Esophagus muscularis mucosa (tissue), 4 donors: ENCODE measurements at regions not wholly inside any gene's neighbourhood (a gene's known extent, or its start where the extent isn't known, plus 50 kb on each side); places are given as distances from the start of the nearest gene placed in this dataset.

Experiments
- DNase-seq: peaks from one replicate; pipeline ENCODE4 v3.0.0-alpha.2; 2017; ENCODE audit errors: extremely low spot score
- H3K27ac ChIP-seq, 4 donors: fragments of 200-600 bp; sonication (generic); replicated peaks in 1 of 4; 1 replicate in 3 of 4; 2 replicates in 1 of 4; pipeline ENCODE4 v1.5.1; 2016 to 2019; ENCODE audit warnings: mild to moderate bottlenecking in 1 of 4
- H3K27me3 ChIP-seq, 4 donors: fragments of 200-600 bp; sonication (generic); one replicate each; pipeline versions ENCODE4 v1.5.1 to v1.6.0; 2016 to 2019
- H3K36me3 ChIP-seq, 4 donors: fragments of 200-600 bp; sonication (generic); one replicate each; pipeline ENCODE4 v1.5.1; 2016 to 2019
- H3K4me1 ChIP-seq, 4 donors: fragments of 200-600 bp; sonication (generic); one replicate each; pipeline ENCODE4 v1.5.1; 2016 to 2019
- H3K4me3 ChIP-seq, 4 donors: fragments of 200-600 bp; sonication (generic); 1 replicate in 2 of 4; 2 replicates in 2 of 4; pipeline ENCODE4 v1.5.1; 2016 to 2019; ENCODE audit warnings: mild to moderate bottlenecking in 4 of 4, moderate library complexity in 1 of 4
- H3K9me3 ChIP-seq, 4 donors: fragments of 200-600 bp; sonication (generic); 1 replicate in 3 of 4; 2 replicates in 1 of 4; pipeline ENCODE4 v1.5.1; 2016 to 2019
- CTCF ChIP-seq, 3 experiments: fragments of 200-600 bp in 2 of 3; fragments of 450-650 bp in 1 of 3; sonication (generic) in 2 of 3; IDR thresholded peaks; one replicate each; pipeline ENCODE4 v1.5.1; 2017 to 2019; ENCODE audit warnings: antibody characterized with exemption in 3 of 3, mild to moderate bottlenecking in 2 of 3, moderate library complexity in 1 of 3
- EP300 ChIP-seq: sonication (generic); formaldehyde crosslinking; IDR thresholded peaks from one replicate; pipeline ENCODE4 v1.6.1; 2017; ENCODE audit warnings: antibody characterized with exemption
- POLR2A ChIP-seq: fragments of 450-650 bp; IDR thresholded peaks from one replicate; pipeline ENCODE4 v1.6.1; 2017; ENCODE audit warnings: antibody characterized with exemption, moderate library complexity, mild to moderate bottlenecking, low read depth
- POLR2AphosphoS5 ChIP-seq, 2 donors: sonication (generic); formaldehyde crosslinking; IDR thresholded peaks; one replicate each; pipeline ENCODE4 v1.6.1; 2017; ENCODE audit warnings: antibody characterized with exemption in 2 of 2
- WGBS: methylation state at CpG from one replicate; pipeline ENCODE4 v1.1.5; 2018; 5-methylcytosine and 5-hydroxymethylcytosine counted together
- intact Hi-C: fragments of 100-400 bp; cut with DNase I; formaldehyde crosslinking; loops from one replicate; pipeline ENCODE4 v1.15.1; 2023

DNA sequence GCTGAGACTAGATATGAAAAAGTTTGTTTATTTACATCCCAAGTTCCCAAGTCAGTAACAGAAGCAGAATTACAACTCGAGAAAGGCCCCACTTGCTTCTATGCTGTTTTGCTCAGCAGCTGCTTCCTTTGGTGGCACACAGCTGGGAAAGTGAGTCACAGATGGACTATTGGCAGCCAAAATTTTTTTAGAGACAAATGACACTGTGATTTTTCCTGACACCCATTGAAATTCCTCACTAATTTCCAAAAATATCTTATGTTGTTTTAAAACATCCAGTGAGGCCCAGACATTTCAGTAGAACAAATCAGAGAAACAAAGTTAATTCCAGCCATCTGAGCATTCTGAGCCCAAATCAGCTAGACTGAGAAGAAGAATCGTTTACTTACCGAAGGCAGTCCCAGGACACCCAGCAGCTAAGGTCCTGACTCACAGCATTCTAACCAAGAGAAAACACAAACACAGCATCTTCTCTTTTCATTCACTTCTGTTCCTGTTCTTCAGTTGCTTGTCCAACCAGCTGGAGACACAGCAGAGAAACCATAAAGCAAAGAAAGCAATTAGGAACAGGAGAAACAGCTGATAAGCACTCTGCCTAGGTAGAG, 188.3 kb downstream of the DAD1 start:
- peak overlapping the region in 3 of 4 donors; percentile 18 to 29 (median 25) for H3K27ac ChIP-seq
- WGBS: 64% methylated on average over 3 of the region's 3 CpGs

DNA sequence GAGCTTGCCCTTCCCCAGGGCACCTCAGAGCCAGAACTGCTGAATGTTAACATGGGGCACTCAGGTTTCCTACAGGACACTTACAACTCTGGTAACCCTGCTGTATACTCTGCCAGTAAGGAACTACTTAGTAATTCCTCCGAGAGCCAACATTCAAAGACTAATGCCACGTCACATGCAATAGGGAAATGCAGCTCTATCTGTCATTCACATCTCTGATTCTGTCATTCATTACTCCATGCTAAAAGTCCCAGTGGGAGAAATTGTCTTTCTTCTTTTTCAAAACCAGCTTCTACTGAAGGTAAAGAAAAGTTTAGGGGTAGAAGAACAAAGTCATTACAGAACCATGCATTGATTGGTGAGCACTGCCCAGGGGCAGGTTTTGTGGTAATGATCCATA, 189.2 kb downstream of the DAD1 start:
- H3K36me3 ChIP-seq: no peaks in the 10 kb centered on the region
- intact Hi-C loops: no loop called here
- no peaks in the 10 kb centered on the region for H3K27me3 ChIP-seq

More for the DNA sequence above, 188.3 kb downstream of the DAD1 start:
- intact Hi-C loops: no loop called here
- Histone ChIP-seq H3K36me3 (no peaks in the 10 kb centered on the region), H3K27me3 (no peaks in the 10 kb centered on the region), H3K4me3 (no peak overlapping the region), H3K4me1 (peaks cover 0 to 7% (median 2%) of the 10 kb centered on the region in 4 donors), H3K9me3 (no peaks in the 10 kb centered on the region)
- DNase-seq: no peak
- no peak for TF ChIP-seq POLR2AphosphoS5 (IDR thresholded peaks at IDR 0.05)
- no peak for TF ChIP-seq EP300
- no peak for TF ChIP-seq POLR2A
- no peak for TF ChIP-seq CTCF (IDR thresholded peaks at IDR 0.05)

DNA sequence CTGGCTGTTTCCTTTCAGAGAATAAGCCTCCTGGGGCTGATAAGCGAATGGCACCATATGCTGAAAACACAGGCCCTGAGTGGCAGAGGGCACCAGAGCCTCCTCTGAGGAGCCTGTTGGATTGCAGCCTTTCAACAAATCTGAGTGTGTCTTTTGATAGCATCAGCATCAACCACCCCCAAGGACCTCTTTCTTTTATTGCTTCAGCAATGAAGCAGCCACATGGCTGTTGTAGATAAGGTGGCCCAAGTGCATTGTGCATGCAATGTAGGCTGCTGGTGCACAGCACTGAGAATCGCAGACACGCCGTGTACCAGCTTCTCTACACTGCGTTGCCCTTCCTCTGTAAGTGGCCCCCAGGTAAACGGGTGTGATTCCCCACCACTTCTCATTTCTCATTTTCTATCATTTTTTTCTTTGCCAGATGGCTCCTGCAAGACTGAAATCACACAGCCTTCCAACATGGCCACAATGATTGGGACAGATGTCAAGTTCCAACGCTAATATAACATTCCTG, 191.7 kb downstream of the DAD1 start:
- no peak overlapping the region for H3K4me3 ChIP-seq
- no peak overlapping the region for H3K27ac ChIP-seq
- peak; percentile 42 for DNase-seq
- H3K9me3 ChIP-seq: no peaks in the 10 kb centered on the region
- peaks cover 0 to 7% (median 2%) of the 10 kb centered on the region in 4 donors for H3K4me1 ChIP-seq
- WGBS: 84% methylated on average over 7 of the region's 7 CpGs
- H3K36me3 ChIP-seq: no peaks in the 10 kb centered on the region
- intact Hi-C loops: no loop called here
- TF ChIP-seq CTCF (IDR thresholded peaks at IDR 0.05) (no peak), EP300 (no peak), POLR2AphosphoS5 (IDR thresholded peaks at IDR 0.05) (no peak), POLR2A (no peak)
- no peaks in the 10 kb centered on the region for H3K27me3 ChIP-seq

More for the DNA sequence above, 189.2 kb downstream of the DAD1 start:
- no peak overlapping the region for H3K27ac ChIP-seq
- no peak for DNase-seq
- TF ChIP-seq CTCF (IDR thresholded peaks at IDR 0.05) (no peak), EP300 (no peak), POLR2AphosphoS5 (IDR thresholded peaks at IDR 0.05) (no peak)
- H3K9me3 ChIP-seq: no peaks in the 10 kb centered on the region
- peaks cover 0 to 7% (median 2%) of the 10 kb centered on the region in 4 donors for H3K4me1 ChIP-seq
- 76% methylated on average over 2 of the region's 2 CpGs for WGBS
- no peak overlapping the region for H3K4me3 ChIP-seq

GRCh38 chr14:22395803-22396202, 193.2 kb downstream of the DAD1 start:
- Histone ChIP-seq H3K4me1 (peaks cover 0 to 7% (median 0%) of the 10 kb centered on the region in 4 donors), H3K36me3 (no peaks in the 10 kb centered on the region), H3K4me3 (no peak overlapping the region), H3K27ac (no peak overlapping the region), H3K27me3 (peaks cover 0 to 7% (median 0%) of the 10 kb centered on the region in 4 donors), H3K9me3 (no peaks in the 10 kb centered on the region)
- 69% methylated on average over 2 of the region's 2 CpGs for WGBS
- intact Hi-C loops: no loop called here
- DNase-seq: peak; percentile 62
- TF ChIP-seq POLR2A (no peak), CTCF (IDR thresholded peaks at IDR 0.05) (no peak), EP300 (no peak), POLR2AphosphoS5 (IDR thresholded peaks at IDR 0.05) (no peak)

GRCh38 chr14:22394616-22395015, 194.4 kb downstream of the DAD1 start:
- no peak overlapping the region for H3K27ac ChIP-seq
- no peak for TF ChIP-seq EP300
- no peak for TF ChIP-seq CTCF (IDR thresholded peaks at IDR 0.05)
- intact Hi-C loops: no loop called here
- no peak overlapping the region for H3K4me3 ChIP-seq
- H3K9me3 ChIP-seq: no peaks in the 10 kb centered on the region
- DNase-seq: peak; percentile 47
- WGBS: 90% methylated on average over 2 of the region's 2 CpGs
- peaks cover 0 to 19% (median 0%) of the 10 kb centered on the region in 4 donors for H3K27me3 ChIP-seq
- H3K36me3 ChIP-seq: no peaks in the 10 kb centered on the region
- no peaks in the 10 kb centered on the region for H3K4me1 ChIP-seq
